Liver (tissue), 3 donors: ENCODE measurements at regions not wholly inside any gene's neighbourhood (a gene's known extent, or its start where the extent isn't known, plus 50 kb on each side); places are given as distances from the start of the nearest gene placed in this dataset.

Source experiments
- CTCF ChIP-seq: fragments of 150-350 bp; IDR thresholded peaks from 2 replicates; pipeline ENCODE4 v1.5.1; 2017; ENCODE audit warnings: improper control_type of control experiment, low read depth, low read length; ENCODE audit not compliant: missing input control
- EGR1 ChIP-seq, 2 donors: IDR thresholded peaks; 2 replicates each; pipeline ENCODE4 v1.6.1; 2016 to 2018; ENCODE audit warnings: antibody characterized with exemption in 2 of 2, low read depth in 2 of 2
- FOXA1 ChIP-seq: IDR thresholded peaks from 2 replicates; pipeline ENCODE4 v1.6.1; 2016; ENCODE audit warnings: antibody characterized with exemption
- RAD21 ChIP-seq, 2 donors: IDR thresholded peaks; 2 replicates each; pipeline ENCODE4 v1.6.1; 2016; ENCODE audit warnings: antibody characterized with exemption in 2 of 2, mild to moderate bottlenecking in 2 of 2
- RXRA ChIP-seq, 2 donors: IDR thresholded peaks; 2 replicates each; pipeline ENCODE4 v1.6.1; 2017 to 2018; ENCODE audit warnings: antibody characterized with exemption in 2 of 2, mild to moderate bottlenecking in 1 of 2
- TAF1 ChIP-seq: conservative IDR thresholded peaks from 2 replicates; pipeline ENCODE4 v1.6.1; 2016; ENCODE audit warnings: antibody characterized with exemption, mild to moderate bottlenecking
- YY1 ChIP-seq: IDR thresholded peaks from 2 replicates; pipeline ENCODE4 v1.6.1; 2016; ENCODE audit warnings: antibody characterized with exemption, mild to moderate bottlenecking
- TF ChIP-seq, protein P1 (sequence below): IDR thresholded peaks from 2 replicates; pipeline ENCODE4 v1.6.1; 2016; ENCODE audit warnings: antibody characterized with exemption
- donor health status: healthy.
- donor health status: healthy.

GRCh38 chr6:44545224-44545623, 157.7 kb downstream of the CDC5L start:
- TF ChIP-seq CTCF: no peak
- no peak for TF ChIP-seq YY1
- TF ChIP-seq RXRA (IDR thresholded peaks at IDR 0.05): no peak
- no peak for TF ChIP-seq FOXA1
- no peak for TF ChIP-seq RAD21 (IDR thresholded peaks at IDR 0.05)
- TF ChIP-seq, protein P1, sequence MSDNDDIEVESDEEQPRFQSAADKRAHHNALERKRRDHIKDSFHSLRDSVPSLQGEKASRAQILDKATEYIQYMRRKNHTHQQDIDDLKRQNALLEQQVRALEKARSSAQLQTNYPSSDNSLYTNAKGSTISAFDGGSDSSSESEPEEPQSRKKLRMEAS: no peak
- no peak for TF ChIP-seq EGR1 (IDR thresholded peaks at IDR 0.05; ENCODE audit: low read depth in 2 of 2)
- TF ChIP-seq TAF1: no peak
